ENCODE measurements at regions not wholly inside any gene's neighbourhood (a gene's known extent, or its start where the extent isn't known, plus 50 kb on each side); places are given as distances from the start of the nearest gene placed in this dataset.

DNA sequence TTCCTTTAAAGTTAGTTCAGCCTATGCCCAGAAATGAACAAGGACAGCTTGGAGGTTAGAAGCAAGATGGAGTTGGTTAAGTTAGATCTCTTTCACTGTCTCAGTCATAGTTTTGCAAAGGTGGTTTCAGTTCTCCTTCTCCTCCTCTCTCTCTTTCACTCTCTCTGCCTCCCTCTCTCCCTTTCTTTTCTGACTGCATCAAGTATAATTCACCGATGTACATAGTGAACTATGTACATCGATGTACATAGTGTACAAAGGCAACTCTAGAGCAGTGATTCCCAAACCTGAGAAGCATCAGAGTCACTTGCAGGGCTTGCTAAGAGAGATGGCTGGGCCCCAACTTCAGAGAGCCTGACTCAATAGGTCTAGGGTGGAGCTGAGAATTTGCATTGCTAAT lies 1259.7 kb downstream of the TYW1 start:
- H3K4me3 Mint-ChIP-seq = no peak overlapping the region

DNA sequence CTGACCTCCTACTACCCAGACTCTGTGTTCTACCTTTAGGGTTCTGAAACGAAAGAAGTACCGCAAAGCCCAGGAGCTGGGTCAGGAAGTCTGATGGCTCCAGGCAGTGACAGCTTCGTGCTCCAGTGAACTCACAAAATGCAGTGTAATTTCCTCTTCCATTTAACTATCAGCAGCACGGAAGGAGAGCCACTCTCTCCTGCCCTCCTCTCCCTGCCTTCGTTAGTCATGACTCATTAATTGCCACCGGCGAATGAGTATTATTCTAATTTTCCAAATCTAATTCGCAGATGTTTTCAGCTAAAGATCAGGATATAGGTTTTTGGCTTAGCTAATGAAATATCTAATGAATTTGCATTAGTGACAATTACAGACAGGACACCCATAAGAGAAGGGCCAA lies 1262.0 kb downstream of the TYW1 start:
- peaks cover 18% of the 10 kb centered on the region for H3K9me3 Mint-ChIP-seq
- DNase-seq (ENCODE audit: extremely low spot score, unreplicated experiment) = no peak
- peaks cover 16% of the 10 kb centered on the region for H3K4me1 Mint-ChIP-seq (ENCODE audit: unreplicated experiment)
- TF ChIP-seq, protein P1, sequence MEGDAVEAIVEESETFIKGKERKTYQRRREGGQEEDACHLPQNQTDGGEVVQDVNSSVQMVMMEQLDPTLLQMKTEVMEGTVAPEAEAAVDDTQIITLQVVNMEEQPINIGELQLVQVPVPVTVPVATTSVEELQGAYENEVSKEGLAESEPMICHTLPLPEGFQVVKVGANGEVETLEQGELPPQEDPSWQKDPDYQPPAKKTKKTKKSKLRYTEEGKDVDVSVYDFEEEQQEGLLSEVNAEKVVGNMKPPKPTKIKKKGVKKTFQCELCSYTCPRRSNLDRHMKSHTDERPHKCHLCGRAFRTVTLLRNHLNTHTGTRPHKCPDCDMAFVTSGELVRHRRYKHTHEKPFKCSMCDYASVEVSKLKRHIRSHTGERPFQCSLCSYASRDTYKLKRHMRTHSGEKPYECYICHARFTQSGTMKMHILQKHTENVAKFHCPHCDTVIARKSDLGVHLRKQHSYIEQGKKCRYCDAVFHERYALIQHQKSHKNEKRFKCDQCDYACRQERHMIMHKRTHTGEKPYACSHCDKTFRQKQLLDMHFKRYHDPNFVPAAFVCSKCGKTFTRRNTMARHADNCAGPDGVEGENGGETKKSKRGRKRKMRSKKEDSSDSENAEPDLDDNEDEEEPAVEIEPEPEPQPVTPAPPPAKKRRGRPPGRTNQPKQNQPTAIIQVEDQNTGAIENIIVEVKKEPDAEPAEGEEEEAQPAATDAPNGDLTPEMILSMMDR (conservative IDR thresholded peaks at IDR 0.05) = no peak
- peak overlapping the region; percentile 19 for H3K4me3 Mint-ChIP-seq
- peaks cover 15% of the 10 kb centered on the region for H3K27me3 Mint-ChIP-seq
- peaks cover 5% of the 10 kb centered on the region for H3K36me3 Mint-ChIP-seq
- no peak overlapping the region for H3K27ac Mint-ChIP-seq

More for the DNA sequence above, 1259.7 kb downstream of the TYW1 start:
- no peak overlapping the region for H3K27ac Mint-ChIP-seq
- H3K9me3 Mint-ChIP-seq = peaks cover 18% of the 10 kb centered on the region
- no peak for DNase-seq (ENCODE audit: extremely low spot score, unreplicated experiment)
- H3K27me3 Mint-ChIP-seq = peaks cover 15% of the 10 kb centered on the region
- TF ChIP-seq, protein P1 (conservative IDR thresholded peaks at IDR 0.05) = no peak
- peaks cover 16% of the 10 kb centered on the region for H3K4me1 Mint-ChIP-seq (ENCODE audit: unreplicated experiment)
- peaks cover 5% of the 10 kb centered on the region for H3K36me3 Mint-ChIP-seq

DNA sequence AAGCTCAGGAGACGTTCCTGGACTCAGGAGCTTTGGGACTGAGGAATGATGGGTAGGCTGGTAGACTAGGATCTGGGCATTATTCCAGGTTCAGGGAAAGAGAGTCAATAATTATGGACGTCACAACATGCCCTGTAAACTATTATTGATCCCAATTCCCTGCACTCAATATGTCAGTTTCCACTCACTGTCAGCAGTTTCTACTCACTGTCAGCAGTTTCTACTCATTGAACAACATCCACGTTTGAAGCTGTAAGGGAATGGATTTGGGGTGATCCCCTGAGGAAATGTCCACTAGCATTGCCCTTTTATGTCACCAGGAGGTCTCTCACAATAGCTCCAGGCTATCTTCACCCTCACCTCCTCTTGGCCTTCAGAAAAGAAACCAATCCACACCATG lies 1268.6 kb downstream of the TYW1 start:
- peaks cover 23% of the 10 kb centered on the region for H3K9me3 Mint-ChIP-seq
- H3K4me1 Mint-ChIP-seq (ENCODE audit: unreplicated experiment) = peaks cover 6% of the 10 kb centered on the region
- no peak overlapping the region for H3K27ac Mint-ChIP-seq
- DNase-seq (ENCODE audit: extremely low spot score, unreplicated experiment) = no peak
- peaks cover under 1% of the 10 kb centered on the region for H3K27me3 Mint-ChIP-seq
- TF ChIP-seq, protein P1 (conservative IDR thresholded peaks at IDR 0.05) = no peak
- H3K4me3 Mint-ChIP-seq = no peak overlapping the region
- peaks cover 5% of the 10 kb centered on the region for H3K36me3 Mint-ChIP-seq

DNA sequence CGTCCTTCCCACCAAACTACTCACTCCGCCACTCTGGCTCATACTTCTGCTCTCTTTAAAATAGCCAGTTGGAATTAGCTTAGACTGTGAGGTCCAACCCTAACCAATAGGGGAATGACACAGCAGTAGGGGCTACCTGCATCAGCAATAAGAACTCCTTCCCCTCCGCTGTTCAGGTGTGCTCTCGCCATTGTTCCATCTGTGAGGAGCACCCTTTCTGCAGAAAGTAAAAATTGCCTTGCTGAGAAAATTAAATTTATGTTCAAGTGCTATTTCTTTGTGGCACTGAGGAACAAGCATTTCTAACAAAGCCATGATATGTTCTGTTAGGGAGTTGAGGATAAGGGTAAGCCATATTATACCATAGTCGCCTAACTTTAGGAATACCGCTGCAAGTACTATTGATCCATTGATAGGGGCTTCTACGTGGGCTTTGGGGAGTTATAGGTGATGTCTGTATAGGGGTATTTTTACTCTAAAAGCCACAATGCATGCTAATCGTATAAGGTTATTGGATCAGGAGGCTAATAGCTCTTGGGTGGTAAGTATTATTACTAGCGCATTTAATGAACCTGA lies 1269.5 kb downstream of the TYW1 start:
- Mint-ChIP-seq H3K9me3 (peaks cover 14% of the 10 kb centered on the region), H3K27ac (no peak overlapping the region)
- TF ChIP-seq, protein P1 (conservative IDR thresholded peaks at IDR 0.05) = no peak

DNA sequence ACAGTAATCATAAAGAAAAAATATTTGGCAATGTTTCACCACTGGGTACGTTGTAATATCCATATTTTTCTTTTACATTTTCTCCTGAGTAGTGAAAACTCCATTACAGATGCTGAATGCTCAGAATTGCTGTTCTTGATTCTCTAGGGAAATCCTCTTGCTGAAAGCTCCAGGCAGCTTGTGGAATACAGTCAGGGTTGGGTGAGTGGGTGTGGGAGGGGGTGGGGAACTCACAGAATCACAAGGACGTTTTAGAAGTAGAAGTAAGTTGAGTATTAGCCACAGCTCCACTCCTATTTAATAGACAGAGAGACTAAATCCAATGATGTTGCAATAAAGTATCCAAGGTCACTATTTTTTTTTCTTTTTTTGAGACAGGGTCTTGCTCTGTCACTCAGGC lies 1270.9 kb downstream of the TYW1 start:
- DNase-seq (ENCODE audit: extremely low spot score, unreplicated experiment) = no peak
- no peaks in the 10 kb centered on the region for H3K36me3 Mint-ChIP-seq
- H3K27ac Mint-ChIP-seq = no peak overlapping the region
- H3K4me3 Mint-ChIP-seq = no peak overlapping the region
- H3K4me1 Mint-ChIP-seq (ENCODE audit: unreplicated experiment) = no peaks in the 10 kb centered on the region
- peaks cover 14% of the 10 kb centered on the region for H3K9me3 Mint-ChIP-seq
- TF ChIP-seq, protein P1 (conservative IDR thresholded peaks at IDR 0.05) = no peak
- H3K27me3 Mint-ChIP-seq = no peaks in the 10 kb centered on the region

More for the DNA sequence above, 1269.5 kb downstream of the TYW1 start:
- H3K4me3 Mint-ChIP-seq = no peak overlapping the region
- H3K27me3 Mint-ChIP-seq = no peaks in the 10 kb centered on the region
- H3K36me3 Mint-ChIP-seq = no peaks in the 10 kb centered on the region
- DNase-seq (ENCODE audit: extremely low spot score, unreplicated experiment) = no peak
- H3K4me1 Mint-ChIP-seq (ENCODE audit: unreplicated experiment) = peaks cover under 1% of the 10 kb centered on the region

Data from type B pancreatic cell (in vitro differentiated cells).